ENCODE measurements at regions not wholly inside any gene's neighbourhood (a gene's known extent, or its start where the extent isn't known, plus 50 kb on each side); places are given as distances from the start of the nearest gene placed in this dataset.

GRCh38 chr7:17234398-17235031 lies 63.9 kb upstream of the AHR start:
- DNase-seq (ENCODE audit: low spot score), result peak; percentile 84

- DNase-seq (ENCODE audit: low spot score), result no peak
These were observed 62.3 kb upstream of the AHR start for GRCh38 chr7:17236171-17236570.

- no peak for DNase-seq (ENCODE audit: low spot score)
These were observed 61.8 kb upstream of the AHR start for GRCh38 chr7:17236603-17237002.

- DNase-seq (ENCODE audit: low spot score), result no peak
These were observed 59.4 kb upstream of the AHR start for GRCh38 chr7:17239046-17239445.

GRCh38 chr7:17239683-17240521 lies 58.5 kb upstream of the AHR start:
- no peak for DNase-seq (ENCODE audit: low spot score)

- no peak for DNase-seq (ENCODE audit: low spot score)
These were observed 55.9 kb upstream of the AHR start for GRCh38 chr7:17242504-17242903.

GRCh38 chr7:17244786-17245185 lies 53.7 kb upstream of the AHR start:
- DNase-seq (ENCODE audit: low spot score), result no peak

- no peak for DNase-seq (ENCODE audit: low spot score)
These were observed 51.1 kb upstream of the AHR start for GRCh38 chr7:17247357-17247756.

GRCh38 chr7:17248527-17248926 lies 49.9 kb upstream of the AHR start:
- DNase-seq (ENCODE audit: low spot score), result no peak
